Mammary epithelial cell (primary cell): ENCODE measurements at regions not wholly inside any gene's neighbourhood (a gene's known extent, or its start where the extent isn't known, plus 50 kb on each side); places are given as distances from the start of the nearest gene placed in this dataset.

ENCODE experiments used
- EZH2 ChIP-seq: IDR thresholded peaks from 2 replicates; pipeline ENCODE4 v1.6.1; 2012; ENCODE audit warnings: low read length, inconsistent platforms, borderline replicate concordance
- TF ChIP-seq, protein P1 (sequence below), 2 donors: IDR thresholded peaks in 1 of 2; conservative IDR thresholded peaks in 1 of 2; 2 replicates each; pipeline ENCODE4 v1.5.1; 2011 to 2012; ENCODE audit warnings: inconsistent platforms in 2 of 2, low read length in 2 of 2, mild to moderate bottlenecking in 2 of 2, control low read depth in 1 of 2, low read depth in 1 of 2; ENCODE audit not compliant: insufficient read depth in 1 of 2; ENCODE audit errors: extremely low read depth in 1 of 2

GRCh38 chr6:28587746-28588075 is 62.0 kb downstream of the GPX5 start:
- TF ChIP-seq, protein P1, sequence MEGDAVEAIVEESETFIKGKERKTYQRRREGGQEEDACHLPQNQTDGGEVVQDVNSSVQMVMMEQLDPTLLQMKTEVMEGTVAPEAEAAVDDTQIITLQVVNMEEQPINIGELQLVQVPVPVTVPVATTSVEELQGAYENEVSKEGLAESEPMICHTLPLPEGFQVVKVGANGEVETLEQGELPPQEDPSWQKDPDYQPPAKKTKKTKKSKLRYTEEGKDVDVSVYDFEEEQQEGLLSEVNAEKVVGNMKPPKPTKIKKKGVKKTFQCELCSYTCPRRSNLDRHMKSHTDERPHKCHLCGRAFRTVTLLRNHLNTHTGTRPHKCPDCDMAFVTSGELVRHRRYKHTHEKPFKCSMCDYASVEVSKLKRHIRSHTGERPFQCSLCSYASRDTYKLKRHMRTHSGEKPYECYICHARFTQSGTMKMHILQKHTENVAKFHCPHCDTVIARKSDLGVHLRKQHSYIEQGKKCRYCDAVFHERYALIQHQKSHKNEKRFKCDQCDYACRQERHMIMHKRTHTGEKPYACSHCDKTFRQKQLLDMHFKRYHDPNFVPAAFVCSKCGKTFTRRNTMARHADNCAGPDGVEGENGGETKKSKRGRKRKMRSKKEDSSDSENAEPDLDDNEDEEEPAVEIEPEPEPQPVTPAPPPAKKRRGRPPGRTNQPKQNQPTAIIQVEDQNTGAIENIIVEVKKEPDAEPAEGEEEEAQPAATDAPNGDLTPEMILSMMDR (conservative IDR thresholded peaks at IDR 0.05 in 1 of 2, IDR thresholded peaks at IDR 0.05 in 1 of 2; ENCODE audit: extremely low read depth in 1 of 2, insufficient read depth in 1 of 2, low read depth in 1 of 2, low read length in 2 of 2): no peak
- no peak for TF ChIP-seq EZH2
